ENCODE measurements at regions not wholly inside any gene's neighbourhood (a gene's known extent, or its start where the extent isn't known, plus 50 kb on each side); places are given as distances from the start of the nearest gene placed in this dataset.

- TF ChIP-seq CTCF (IDR thresholded peaks at IDR 0.05; ENCODE audit: borderline replicate concordance, extremely low read depth, low read length, poor library complexity, severe bottlenecking) (no peak), EZH2 (IDR thresholded peaks at IDR 0.05; ENCODE audit: borderline replicate concordance, low read depth, low read length, severe bottlenecking) (no peak)
These were observed 70.2 kb upstream of the DGKG start for GRCh38 chr3:186432189-186432588.
